ENCODE measurements at regions not wholly inside any gene's neighbourhood (a gene's known extent, or its start where the extent isn't known, plus 50 kb on each side); places are given as distances from the start of the nearest gene placed in this dataset.
A peak's percentile ranks its signal among the peaks of the same experiment; 100 is the strongest.

DNA sequence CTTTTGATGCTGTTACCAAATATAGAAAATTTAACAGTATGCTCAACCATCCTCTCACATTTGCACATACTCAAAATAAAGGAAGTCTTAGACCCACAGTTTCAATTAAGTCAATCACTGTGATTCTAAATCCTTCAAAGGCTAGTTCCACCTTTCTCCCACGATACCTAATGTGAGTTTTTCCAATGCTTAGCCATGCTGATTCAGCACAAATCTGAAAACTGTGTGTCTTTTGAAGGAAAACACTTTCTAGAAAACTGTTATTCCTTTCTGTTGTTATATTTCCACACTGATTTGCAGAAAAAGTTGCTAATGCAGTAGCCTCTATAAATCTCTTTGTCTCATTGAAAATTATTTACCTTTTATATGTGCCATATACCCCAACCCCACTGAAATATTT lies 645.7 kb downstream of the PRR16 start (continued):
- TF ChIP-seq FOSL1 (tag; conservative IDR thresholded peaks at IDR 0.05) (no peak), GABPA (tag; conservative IDR thresholded peaks at IDR 0.05; ENCODE audit: low read depth) (no peak), ZNF316 (IDR thresholded peaks at IDR 0.05) (peak; percentile 89), GABPB1 (CRISPR knock-in tag; IDR thresholded peaks at IDR 0.05) (no peak), NFIC (IDR thresholded peaks at IDR 0.05) (no peak), ZNF280A (IDR thresholded peaks at IDR 0.05; ENCODE audit: low read depth, partially characterized antibody) (no peak), MAFK (IDR thresholded peaks at IDR 0.05; ENCODE audit: low read length) (peak; percentile 80), ZFX (CRISPR knock-in tag; IDR thresholded peaks at IDR 0.05) (no peak), SMARCA5 (IDR thresholded peaks at IDR 0.05) (no peak)

DNA sequence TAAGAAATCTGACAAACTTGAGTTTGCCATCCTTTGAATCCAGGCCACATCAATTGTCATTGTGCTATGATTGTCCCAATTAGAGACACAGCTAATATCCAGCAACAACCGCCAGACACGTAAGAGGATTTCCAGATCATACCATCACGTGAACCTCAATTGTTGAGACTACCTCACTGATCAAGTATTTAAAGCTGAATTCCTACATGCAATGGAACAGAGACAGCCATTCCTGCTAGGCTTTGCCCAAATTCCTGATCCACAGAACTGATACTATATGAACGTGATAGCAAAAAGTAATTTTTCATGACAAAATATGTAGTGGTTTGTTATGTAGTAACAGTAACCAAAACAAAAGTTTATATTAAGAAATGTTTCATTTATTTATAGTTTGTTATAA lies 657.7 kb downstream of the PRR16 start:
- intact Hi-C loops (cut with micrococcal nuclease), result no loop called here
- Histone ChIP-seq H3K9me1 (ENCODE audit: control insufficient read depth, insufficient read depth, low read length) (no peaks in the 10 kb centered on the region), H3K9ac (ENCODE audit: insufficient read depth in 1 of 2, low read depth in 2 of 2, low read length in 2 of 2) (no peak overlapping the region), H3K79me2 (ENCODE audit: control insufficient read depth, insufficient read depth, low read length) (no peaks in the 10 kb centered on the region), H2AFZ (ENCODE audit: low read depth, low read length) (no peak overlapping the region), H3K9me3 (replicated peaks; ENCODE audit: control insufficient read depth, insufficient read depth, low read depth, low read length) (no peaks in the 10 kb centered on the region), H3K36me3 (ENCODE audit: control insufficient read depth, insufficient read depth, low read length) (no peaks in the 10 kb centered on the region), H3K27me3 (ENCODE audit: control insufficient read depth in 2 of 2, insufficient read depth in 2 of 2, low read length in 2 of 2) (no peaks in the 10 kb centered on the region), H4K20me1 (replicated peaks; ENCODE audit: control insufficient read depth, insufficient read depth, low read length) (no peaks in the 10 kb centered on the region), H3K4me3 (no peak overlapping the region), H3K4me1 (replicated peaks in 1 of 2; ENCODE audit: control insufficient read depth in 2 of 2, insufficient read depth in 2 of 2, low read length in 2 of 2) (no peaks in the 10 kb centered on the region), H3K27ac (ENCODE audit: extremely low read depth, low read depth, low read length) (no peak overlapping the region), H3K4me2 (ENCODE audit: insufficient read depth, low read length) (no peak overlapping the region)
- TF ChIP-seq MITF (IDR thresholded peaks at IDR 0.05), result no peak
- 20% methylated on average over 4 of the region's 4 CpGs for WGBS (ENCODE audit: insufficient coverage, low coverage, missing lambda C conversion rate)
- ATAC-seq, result no peak
- DNase-seq (ENCODE audit: extremely low read depth in 1 of 4, low spot score in 3 of 4), result no peak
- CTCF ChIA-PET (ENCODE audit: low intra/inter-chr PET ratio), result no interaction called here
- FAIRE-seq, result no peak
- in situ Hi-C loops (cut with MboI), result no loop called here
- POLR2A ChIA-PET, result no interaction called here
- BruUV-seq (replicated peaks), result no TSS peak

Data from K562 (cell line).